NOMO-1 treated with DMSO at 0.1 percent for 48 hours (cell line): ENCODE measurements at regions not wholly inside any gene's neighbourhood (a gene's known extent, or its start where the extent isn't known, plus 50 kb on each side); places are given as distances from the start of the nearest gene placed in this dataset.

ENCODE experiments used
- DNase-seq: peaks from one replicate; lab custom pipeline; 2025; ENCODE audit not compliant: unreplicated experiment; lab: John Stamatoyannopoulos, UW

- no peak for DNase-seq
These were observed 324.6 kb upstream of the PLSCR5 start for GRCh38 chr3:146929696-146930095.

DNA sequence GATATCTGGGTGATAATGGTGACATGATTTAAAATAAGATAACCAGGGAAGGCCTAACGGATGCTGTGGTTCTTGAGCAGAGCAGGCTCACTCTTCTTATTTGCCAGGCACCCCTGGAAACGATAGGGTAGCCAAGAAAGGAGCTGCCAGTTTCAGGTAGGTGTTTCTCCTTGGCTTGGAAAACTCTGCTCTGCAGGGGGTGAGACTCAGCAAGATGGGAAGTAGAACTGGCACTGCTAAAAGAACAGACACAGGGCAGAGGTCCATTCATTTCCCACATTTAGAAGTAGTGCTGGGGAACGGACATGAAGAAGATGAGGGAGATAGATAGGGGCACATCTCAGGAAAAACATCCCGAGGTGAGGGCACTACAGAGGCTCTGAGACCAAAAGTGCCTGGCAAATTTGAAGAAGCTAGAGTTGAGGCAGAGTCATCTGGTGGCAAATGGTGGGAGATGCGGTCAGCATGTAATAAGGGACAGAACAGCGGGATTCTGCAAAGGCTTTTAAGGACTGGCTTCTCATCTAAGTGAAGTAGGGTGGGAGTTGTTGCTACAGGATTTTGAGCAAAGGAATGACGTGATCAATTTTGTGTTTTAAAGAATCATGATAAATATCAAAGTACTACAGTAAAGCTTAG, 323.4 kb upstream of the PLSCR5 start:
- no peak for DNase-seq

DNA sequence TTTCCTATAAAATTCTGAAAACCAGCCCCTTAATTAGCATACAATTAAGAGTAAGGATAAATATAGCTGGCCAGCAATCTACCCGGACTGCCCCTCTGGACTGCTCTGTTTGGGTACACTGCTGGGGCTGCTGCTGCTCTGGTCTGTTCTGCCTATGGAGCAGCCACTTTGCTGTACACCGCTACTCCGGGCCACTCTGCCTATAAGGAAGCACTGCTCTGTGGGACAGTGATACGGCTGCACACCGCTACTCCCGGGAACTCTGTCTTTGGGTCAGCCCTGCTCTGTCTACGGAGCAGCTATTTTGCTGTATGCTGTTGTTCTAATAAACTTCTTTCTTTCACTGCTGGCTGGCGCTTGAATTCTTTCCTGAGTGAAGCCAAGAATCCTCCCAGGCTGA, 316.5 kb upstream of the PLSCR5 start:
- no peak for DNase-seq

DNA sequence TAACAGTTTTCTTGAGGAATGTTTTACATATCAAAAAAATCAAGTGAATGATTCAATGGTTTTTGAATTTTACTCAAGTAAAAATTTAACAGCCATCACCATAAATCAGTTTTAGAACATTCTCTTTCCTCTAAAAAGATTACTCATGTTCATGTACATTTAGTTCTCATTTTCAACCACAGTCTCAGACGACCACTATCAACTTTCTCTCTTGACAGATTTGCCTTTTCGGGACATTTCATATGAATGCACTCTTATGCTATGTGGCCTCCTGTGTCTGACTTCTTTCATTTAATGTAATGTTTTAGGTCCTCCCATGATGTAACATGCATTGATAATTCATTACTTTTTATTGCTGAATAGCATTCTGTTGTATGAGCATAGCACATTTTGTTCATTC, 309.3 kb upstream of the PLSCR5 start:
- DNase-seq = no peak

DNA sequence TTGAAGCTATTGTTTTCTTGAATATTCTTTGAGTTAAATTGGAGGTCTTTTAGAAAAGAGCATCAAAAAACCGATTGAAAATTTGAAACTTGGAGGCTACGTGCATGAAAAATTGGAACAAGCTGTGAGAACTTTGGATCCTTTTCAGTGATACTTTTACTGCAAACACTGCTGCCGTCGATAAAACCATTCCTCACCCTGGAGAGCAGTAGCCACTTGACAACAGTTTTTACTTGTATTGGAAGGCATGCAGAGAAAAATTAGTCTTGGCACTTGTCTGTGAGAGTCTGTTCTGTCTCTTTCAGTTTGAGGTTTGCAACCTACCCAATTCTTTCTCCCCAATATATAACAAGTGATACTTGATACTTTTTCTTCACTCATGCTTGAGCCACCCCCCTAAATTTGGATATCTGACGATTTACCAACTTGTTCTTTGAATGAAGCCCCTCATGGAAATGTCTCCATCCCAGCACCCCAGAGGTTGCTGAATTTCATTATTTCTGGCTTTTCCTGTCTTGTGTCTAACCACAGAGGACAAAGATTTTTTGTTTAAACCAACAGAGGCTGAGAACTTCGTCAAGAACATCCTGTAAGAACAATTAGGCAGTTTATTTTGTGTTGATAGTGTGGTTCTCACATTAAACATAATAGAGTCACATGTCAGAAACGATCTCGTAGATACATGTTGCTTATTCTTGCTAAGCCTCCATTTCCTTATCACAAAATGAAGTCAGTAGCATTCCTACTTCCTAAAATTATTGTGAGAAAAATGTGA, 307.3 kb upstream of the PLSCR5 start:
- no peak for DNase-seq

DNA sequence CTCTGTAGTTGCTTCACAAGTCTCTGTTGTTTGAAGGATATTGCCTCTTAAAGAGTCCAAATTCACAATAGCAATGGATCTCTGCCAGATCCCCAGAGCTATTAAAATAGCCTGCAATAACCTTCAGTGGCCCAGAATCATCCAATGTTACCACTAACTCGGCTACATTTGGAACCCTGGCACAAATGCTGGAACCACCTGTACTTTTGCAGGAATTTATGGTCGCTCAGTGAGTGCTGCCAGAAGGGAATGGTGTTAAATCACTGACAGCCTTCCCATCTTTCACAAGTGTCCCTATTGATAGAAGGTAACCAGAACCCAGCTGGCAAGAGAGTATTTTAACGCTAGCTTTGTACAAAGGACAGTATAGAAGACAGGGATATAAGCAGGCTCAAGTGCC, 298.8 kb upstream of the PLSCR5 start:
- no peak for DNase-seq

- no peak for DNase-seq
These were observed 294.0 kb upstream of the PLSCR5 start for GRCh38 chr3:146899171-146899570.

DNA sequence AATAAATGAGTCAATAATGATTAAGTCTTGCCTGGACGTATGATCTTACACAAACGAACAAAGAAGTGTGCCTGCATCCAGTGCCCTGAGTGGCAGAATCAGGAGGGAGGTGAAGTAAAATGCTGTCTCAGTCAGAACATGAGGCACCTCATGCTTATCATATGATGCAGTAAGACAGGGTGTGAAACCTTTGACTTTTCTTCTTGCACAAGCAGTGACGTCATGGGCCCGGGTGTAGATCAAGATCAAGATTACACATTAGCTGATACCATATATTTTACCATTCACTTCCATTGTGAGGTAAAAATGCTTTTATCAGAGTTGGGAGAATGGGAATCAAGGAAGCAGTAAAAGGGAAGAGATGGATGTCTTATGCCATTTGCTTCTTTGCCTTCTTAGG, 291.6 kb upstream of the PLSCR5 start:
- DNase-seq = no peak

- no peak for DNase-seq
These were observed 290.0 kb upstream of the PLSCR5 start for GRCh38 chr3:146895026-146895749.

DNA sequence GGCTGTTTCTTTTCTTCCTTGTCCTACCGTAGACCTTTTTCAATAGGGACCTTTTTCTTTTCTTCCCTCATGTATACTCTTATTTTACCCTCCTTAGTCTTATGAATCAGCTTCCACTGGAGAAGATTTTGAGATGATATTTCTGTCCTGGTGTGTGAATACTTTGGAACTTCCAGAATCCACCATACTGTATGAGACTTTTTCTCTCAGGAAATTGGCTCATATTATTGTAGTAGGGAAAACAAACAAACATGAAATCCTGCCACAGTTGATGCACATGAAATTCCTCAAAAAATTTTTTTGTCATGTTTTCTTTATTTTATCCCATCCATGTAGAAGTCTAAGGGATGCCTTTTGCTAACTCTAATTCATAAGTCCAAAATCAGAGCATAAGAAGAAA, 289.3 kb upstream of the PLSCR5 start:
- DNase-seq = no peak

GRCh38 chr3:146892041-146892440, 286.9 kb upstream of the PLSCR5 start:
- DNase-seq = no peak

GRCh38 chr3:146889626-146890025, 284.5 kb upstream of the PLSCR5 start:
- DNase-seq = no peak

- no peak for DNase-seq
These were observed 283.0 kb upstream of the PLSCR5 start for GRCh38 chr3:146888176-146888575.

DNA sequence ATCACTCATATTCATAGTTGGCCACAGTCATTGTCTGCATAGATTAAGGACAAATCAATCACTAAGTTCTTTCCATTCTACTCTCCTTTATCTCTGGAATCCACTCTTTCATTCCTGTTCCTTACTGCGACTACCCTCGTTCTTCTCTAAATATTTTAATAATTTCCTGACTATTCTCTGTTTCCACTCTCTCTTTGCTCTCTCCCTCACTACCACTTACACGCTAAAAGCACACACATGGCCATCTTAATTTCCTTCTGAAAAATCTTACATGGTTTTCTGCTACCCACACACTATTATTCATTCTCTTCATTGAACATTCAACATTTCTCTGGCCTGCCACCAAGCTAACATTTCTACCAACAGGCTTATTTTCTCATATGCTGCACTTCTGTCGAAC, 279.6 kb upstream of the PLSCR5 start:
- no peak for DNase-seq

DNA sequence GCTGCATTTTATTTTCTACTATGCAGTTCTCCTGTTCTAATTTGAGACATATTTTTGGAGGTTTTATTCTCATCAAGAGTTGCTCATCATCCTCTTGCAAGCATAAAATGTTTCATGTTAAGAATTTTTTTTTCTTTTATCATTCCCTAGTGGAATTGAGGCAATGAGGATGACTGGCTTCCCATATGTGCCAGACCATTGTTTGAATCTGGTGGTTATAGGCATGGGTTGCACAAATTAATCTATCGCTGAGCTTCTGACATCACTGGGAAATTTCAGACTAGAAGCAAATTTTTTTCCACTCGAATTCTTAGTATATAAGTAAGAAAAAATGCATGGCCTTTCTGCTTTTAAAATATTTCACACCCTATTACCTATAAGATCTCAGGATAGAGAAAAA, 279.1 kb upstream of the PLSCR5 start:
- DNase-seq = no peak

DNA sequence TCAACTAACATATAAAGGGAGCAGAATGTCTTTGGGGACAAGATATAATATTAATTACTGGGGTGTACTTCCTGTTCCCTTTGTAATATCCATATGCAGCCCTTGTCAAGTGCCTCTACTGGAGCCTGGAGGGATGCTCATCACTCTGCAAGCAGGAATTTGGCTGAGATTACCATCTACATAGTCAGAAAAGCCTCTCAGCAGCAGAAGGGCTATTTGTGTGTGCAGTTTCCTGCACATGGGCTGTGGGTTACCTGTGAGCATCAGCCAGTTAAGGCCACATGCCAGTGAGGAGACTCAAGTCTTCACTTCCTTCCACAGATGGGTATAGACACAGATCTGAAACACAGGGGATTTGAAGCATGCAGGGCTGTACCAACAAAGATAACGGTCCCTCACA, 278.1 kb upstream of the PLSCR5 start:
- no peak for DNase-seq

DNA sequence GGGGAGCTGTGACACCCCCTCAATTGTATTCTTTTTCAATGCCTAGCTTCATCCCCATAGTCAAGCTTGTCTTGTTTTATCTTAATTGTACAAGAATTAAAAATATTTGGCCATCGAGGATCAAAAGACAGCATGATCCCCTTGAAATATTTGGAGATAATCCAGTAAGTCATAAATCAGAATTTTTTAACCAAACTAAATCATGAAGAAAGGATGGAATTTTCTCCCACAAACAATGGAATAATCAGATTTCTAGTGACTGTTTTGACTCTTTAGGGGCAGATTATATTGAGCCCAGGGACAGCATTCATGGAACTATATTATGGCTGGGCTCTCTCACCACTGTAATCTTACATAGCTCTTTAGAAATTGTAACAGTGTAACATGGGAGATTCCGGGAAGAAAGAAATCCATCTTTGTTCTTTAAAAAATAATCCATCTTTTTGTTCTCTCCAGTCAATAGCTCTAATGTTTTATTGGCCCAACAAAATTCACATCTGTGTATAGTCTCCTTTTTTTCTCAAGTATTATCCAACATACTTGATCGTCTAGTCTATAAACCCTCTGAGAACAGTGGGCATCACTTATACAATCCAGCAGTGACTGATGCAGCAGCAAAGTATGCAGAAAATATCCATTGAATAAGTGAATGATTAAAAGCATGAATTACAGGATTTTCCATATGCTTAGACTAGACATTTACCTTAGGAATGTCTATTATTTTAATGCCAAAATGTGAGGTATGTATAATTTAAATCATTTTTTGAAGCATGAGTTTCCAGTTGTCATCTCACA, 277.0 kb upstream of the PLSCR5 start:
- no peak for DNase-seq

- no peak for DNase-seq
These were observed 276.2 kb upstream of the PLSCR5 start for GRCh38 chr3:146881356-146881755.

DNA sequence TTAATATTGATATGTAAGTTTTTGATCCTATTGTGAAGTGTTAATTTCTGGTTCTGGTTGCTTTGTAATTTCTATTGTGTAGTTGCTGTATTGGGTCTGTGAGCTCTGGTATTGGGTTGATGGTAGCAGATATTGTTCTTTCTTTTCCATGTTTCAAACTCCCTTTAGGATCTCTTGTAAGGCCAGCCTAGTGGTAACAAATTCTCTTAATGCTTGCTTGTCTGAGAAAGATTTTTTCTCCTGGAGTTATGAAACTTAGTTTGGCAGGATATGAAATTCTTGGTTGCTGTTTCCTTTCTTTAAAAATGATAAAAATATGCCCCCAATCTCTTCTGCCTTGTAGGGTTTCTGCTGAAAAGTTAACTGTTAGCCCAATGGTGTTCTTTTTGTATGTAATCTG, 268.6 kb upstream of the PLSCR5 start:
- no peak for DNase-seq

- DNase-seq = no peak
These were observed 260.1 kb upstream of the PLSCR5 start for GRCh38 chr3:146865175-146865755.

DNA sequence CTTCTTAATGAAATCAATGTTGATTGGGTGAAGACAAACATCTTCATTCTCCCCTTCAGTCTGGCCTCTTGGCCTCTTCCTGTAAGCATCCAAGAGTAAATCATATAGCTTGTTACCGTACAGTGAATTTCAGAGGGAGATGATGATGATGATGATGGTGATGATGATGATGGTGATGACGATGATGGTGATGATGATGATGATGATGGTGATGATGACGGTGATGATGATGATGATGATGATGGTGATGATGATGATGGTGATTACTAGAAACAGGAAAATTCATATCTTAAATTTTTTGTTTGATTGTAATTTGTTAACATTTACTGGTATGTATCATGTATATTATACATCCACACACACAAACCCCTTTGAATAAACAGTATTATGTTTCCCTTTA, 256.1 kb upstream of the PLSCR5 start:
- DNase-seq = no peak
